Lung (tissue), 11 donors: ENCODE measurements at regions not wholly inside any gene's neighbourhood (a gene's known extent, or its start where the extent isn't known, plus 50 kb on each side); places are given as distances from the start of the nearest gene placed in this dataset.

Experiments used
- ATAC-seq: fragments of 200-7000 bp; cut with Tn5 transposase; one replicate; pipeline ENCODE4 v1.9.1; 2020; ENCODE audit warnings: moderate number of reproducible peaks; ENCODE audit not compliant: insufficient read depth, low FRiP score
- DNase-seq, 3 donors: peaks; one replicate each; pipeline ENCODE4 v3.0.0-alpha.2; 2013 to 2017
- H3K27ac ChIP-seq, 2 donors: one replicate each; pipeline ENCODE4 v1.5.1; 2013; ENCODE audit warnings: mild to moderate bottlenecking in 2 of 2, moderate library complexity in 2 of 2, control low read depth in 1 of 2, inconsistent platforms in 1 of 2, low read depth in 1 of 2, low read length in 1 of 2
- H3K27me3 ChIP-seq, 3 donors: one replicate each; pipeline ENCODE4 v1.5.1; 2013; ENCODE audit warnings: low read length in 2 of 3; ENCODE audit not compliant: control insufficient read depth in 3 of 3, insufficient read depth in 3 of 3
- H3K36me3 ChIP-seq, 4 donors: one replicate each; pipeline ENCODE4 v1.5.1; 2013; ENCODE audit warnings: low read length in 4 of 4, mild to moderate bottlenecking in 1 of 4, moderate library complexity in 1 of 4; ENCODE audit not compliant: control insufficient read depth in 4 of 4, insufficient read depth in 4 of 4
- H3K4me1 ChIP-seq, 5 donors: one replicate each; pipeline ENCODE4 v1.5.1; 2013; ENCODE audit warnings: low read length in 5 of 5, mild to moderate bottlenecking in 2 of 5, moderate library complexity in 1 of 5; ENCODE audit not compliant: control insufficient read depth in 5 of 5, insufficient read depth in 5 of 5
- H3K4me3 ChIP-seq: one replicate; pipeline ENCODE4 v1.5.1; 2013; ENCODE audit warnings: mild to moderate bottlenecking, control low read depth, moderate library complexity
- H3K9ac ChIP-seq, 2 donors: one replicate each; pipeline ENCODE4 v1.5.1; 2013; ENCODE audit warnings: low read length in 2 of 2, control low read depth in 1 of 2; ENCODE audit not compliant: insufficient read depth in 1 of 2
- H3K9me3 ChIP-seq, 4 donors: one replicate each; pipeline ENCODE4 v1.5.1; 2013; ENCODE audit warnings: low read length in 3 of 4, mild to moderate bottlenecking in 1 of 4, moderate library complexity in 1 of 4; ENCODE audit not compliant: control insufficient read depth in 4 of 4, insufficient read depth in 3 of 4
- CTCF ChIP-seq: IDR thresholded peaks from 2 replicates; pipeline ENCODE4 v1.5.1; 2012; ENCODE audit warnings: mild to moderate bottlenecking; ENCODE audit errors: control extremely low read depth, extremely low read depth
- WGBS, 2 donors: extraction: QIAGEN DNeasy Blood & Tissue Kit; methylation state at CpG; one replicate each; pipeline ENCODE4 v1.1.7; 2013; 5-methylcytosine and 5-hydroxymethylcytosine counted together
- donor health status: control.
- donor health status: control.
- donor health status: Bipolar disorder and iron deficiency.
- donor health status: healthy.
- donor health status: DM: yes; HTN: yes; CAD: no.

DNA sequence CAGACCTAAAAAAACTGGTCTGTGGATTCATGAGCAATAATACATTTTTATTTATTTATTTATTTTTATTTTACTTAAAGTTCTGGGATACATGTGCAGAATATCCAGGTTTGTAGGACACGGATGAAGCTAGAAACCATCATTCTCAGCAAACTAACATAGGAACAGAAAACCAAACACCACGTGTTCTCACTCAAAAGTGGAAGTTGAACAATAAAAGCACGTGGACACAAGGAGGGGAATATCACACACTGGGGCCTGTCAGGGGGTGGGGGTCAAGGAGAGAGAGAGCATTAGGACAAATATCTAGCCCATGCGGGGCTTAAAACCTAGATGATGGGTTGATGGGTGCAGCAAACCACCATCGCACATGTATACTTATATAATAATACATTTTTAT is 705.9 kb downstream of the RAB28 start:
- no peak overlapping the region for H3K27ac ChIP-seq
- no peak for TF ChIP-seq CTCF
- no peaks in the 10 kb centered on the region for H3K36me3 ChIP-seq
- no peaks in the 10 kb centered on the region for H3K4me1 ChIP-seq
- H3K27me3 ChIP-seq, result no peaks in the 10 kb centered on the region
- no peak overlapping the region for H3K4me3 ChIP-seq
- ATAC-seq (no peak), DNase-seq (no peak)
- 83 to 88% methylated on average over 5 of the region's 5 CpGs for WGBS, 2 donors
- no peaks in the 10 kb centered on the region for H3K9me3 ChIP-seq
- no peak overlapping the region for H3K9ac ChIP-seq

- Histone ChIP-seq H3K9me3 (no peaks in the 10 kb centered on the region), H3K4me1 (no peaks in the 10 kb centered on the region), H3K36me3 (no peaks in the 10 kb centered on the region), H3K9ac (no peak overlapping the region), H3K27ac (no peak overlapping the region), H3K4me3 (no peak overlapping the region), H3K27me3 (no peaks in the 10 kb centered on the region)
- DNase-seq, result peak in 2 of 3 donors; percentile 22 to 35
- no peak for TF ChIP-seq CTCF
- 44 to 56% methylated on average over 2 of the region's 2 CpGs for WGBS, 2 donors
- no peak for ATAC-seq
These were observed 713.8 kb downstream of the RAB28 start for GRCh38 chr4:12770351-12770750.

DNA sequence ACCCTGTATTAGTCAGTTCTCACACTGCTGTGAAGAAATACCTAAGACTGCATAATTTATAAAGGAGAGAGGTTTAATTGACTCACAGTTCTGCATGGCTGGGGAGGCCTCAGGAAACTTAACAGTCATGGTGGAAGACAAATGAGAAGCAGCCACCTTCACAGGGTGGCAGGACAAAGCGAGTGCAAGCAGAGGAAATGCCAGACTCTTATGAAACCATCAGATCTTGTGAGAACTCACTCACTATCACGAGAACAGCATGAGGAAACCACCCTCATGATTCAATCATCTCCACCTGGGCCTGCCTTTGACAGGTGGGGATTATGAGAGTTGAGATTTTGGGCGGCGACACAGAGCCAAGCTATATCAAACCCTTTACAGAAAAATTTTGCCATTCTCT is 722.4 kb downstream of the RAB28 start:
- no peak for TF ChIP-seq CTCF
- DNase-seq, result no peak
- Histone ChIP-seq H3K9me3 (peaks cover 0 to 5% (median 0%) of the 10 kb centered on the region in 4 donors), H3K27me3 (no peaks in the 10 kb centered on the region), H3K27ac (no peak overlapping the region), H3K36me3 (no peaks in the 10 kb centered on the region), H3K4me1 (no peaks in the 10 kb centered on the region), H3K9ac (no peak overlapping the region), H3K4me3 (no peak overlapping the region)
- WGBS, 2 donors, result 70 to 72% methylated on average over 4 of the region's 4 CpGs
- ATAC-seq, result no peak

DNA sequence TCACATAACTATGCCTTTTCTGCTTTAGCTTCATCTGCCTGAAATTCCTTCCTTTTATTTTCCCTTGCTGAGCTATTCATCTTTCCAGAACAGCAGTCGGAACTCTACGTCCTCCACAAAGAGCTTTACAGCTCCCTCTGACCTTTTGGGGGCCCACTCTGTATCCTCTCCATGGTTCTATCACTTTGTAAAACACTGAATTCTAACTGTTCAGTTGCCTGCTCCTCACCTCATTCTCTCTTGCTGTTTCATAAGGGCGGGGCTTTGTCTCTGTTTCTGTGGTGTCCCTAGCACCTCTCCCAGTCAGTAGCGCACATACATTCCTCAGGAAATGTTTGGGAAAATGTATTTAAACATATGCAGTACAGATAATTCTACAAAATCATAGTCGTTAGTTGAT is 737.0 kb downstream of the RAB28 start:
- Histone ChIP-seq H3K27me3 (no peaks in the 10 kb centered on the region), H3K36me3 (no peaks in the 10 kb centered on the region), H3K9ac (no peak overlapping the region), H3K4me3 (no peak overlapping the region), H3K27ac (no peak overlapping the region), H3K4me1 (no peaks in the 10 kb centered on the region), H3K9me3 (peaks cover 0 to 3% (median 0%) of the 10 kb centered on the region in 4 donors)
- DNase-seq, result no peak
- TF ChIP-seq CTCF, result no peak
- 64 to 76% methylated on average over 5 of the region's 5 CpGs for WGBS, 2 donors
- no peak for ATAC-seq
